ENCODE measurements at regions not wholly inside any gene's neighbourhood (a gene's known extent, or its start where the extent isn't known, plus 50 kb on each side); places are given as distances from the start of the nearest gene placed in this dataset.

DNA sequence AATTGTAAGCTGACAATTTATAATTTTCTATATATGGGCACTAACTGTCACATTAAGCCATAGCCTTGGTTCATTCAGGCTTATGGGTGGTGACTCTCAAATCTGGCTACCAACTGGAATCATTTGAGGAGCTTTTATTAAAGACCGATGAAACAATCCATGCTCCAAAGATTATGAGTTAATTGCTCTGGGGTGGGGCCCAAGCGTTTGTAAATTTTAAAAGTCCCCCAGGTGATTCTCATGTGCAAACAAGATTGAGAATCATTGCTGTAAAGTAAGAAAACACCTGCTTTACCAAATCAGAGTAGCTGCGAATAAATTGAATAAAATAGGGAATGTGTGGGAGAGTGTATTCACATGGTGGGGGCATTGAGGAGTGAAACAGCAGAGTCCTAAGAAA is 76.1 kb upstream of the RAB27B start:
- no peak for TF ChIP-seq POLR2A (IDR thresholded peaks at IDR 0.05)
- TF ChIP-seq, protein P1, sequence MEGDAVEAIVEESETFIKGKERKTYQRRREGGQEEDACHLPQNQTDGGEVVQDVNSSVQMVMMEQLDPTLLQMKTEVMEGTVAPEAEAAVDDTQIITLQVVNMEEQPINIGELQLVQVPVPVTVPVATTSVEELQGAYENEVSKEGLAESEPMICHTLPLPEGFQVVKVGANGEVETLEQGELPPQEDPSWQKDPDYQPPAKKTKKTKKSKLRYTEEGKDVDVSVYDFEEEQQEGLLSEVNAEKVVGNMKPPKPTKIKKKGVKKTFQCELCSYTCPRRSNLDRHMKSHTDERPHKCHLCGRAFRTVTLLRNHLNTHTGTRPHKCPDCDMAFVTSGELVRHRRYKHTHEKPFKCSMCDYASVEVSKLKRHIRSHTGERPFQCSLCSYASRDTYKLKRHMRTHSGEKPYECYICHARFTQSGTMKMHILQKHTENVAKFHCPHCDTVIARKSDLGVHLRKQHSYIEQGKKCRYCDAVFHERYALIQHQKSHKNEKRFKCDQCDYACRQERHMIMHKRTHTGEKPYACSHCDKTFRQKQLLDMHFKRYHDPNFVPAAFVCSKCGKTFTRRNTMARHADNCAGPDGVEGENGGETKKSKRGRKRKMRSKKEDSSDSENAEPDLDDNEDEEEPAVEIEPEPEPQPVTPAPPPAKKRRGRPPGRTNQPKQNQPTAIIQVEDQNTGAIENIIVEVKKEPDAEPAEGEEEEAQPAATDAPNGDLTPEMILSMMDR (IDR thresholded peaks at IDR 0.05), result no peak

Measured in testis (tissue), 2 donors.